ENCODE measurements at regions not wholly inside any gene's neighbourhood (a gene's known extent, or its start where the extent isn't known, plus 50 kb on each side); places are given as distances from the start of the nearest gene placed in this dataset.

GRCh38 chr9:26735160-26735559 is 157.4 kb downstream of the CAAP1 start:
- TF ChIP-seq GATA2 (IDR thresholded peaks at IDR 0.05; ENCODE audit: low read depth, low read length) (no peak), GATA3 (IDR thresholded peaks at IDR 0.05; ENCODE audit: low read depth, low read length) (no peak)
